B cell (primary cell): ENCODE measurements at regions not wholly inside any gene's neighbourhood (a gene's known extent, or its start where the extent isn't known, plus 50 kb on each side); places are given as distances from the start of the nearest gene placed in this dataset.
"Not testable (repeated sequence)": the region's sequence is repeated elsewhere in the genome, so short reads cannot be mapped to it uniquely, and the experiment has no call there.

ENCODE experiments used
- ATAC-seq: fragments of 200-7000 bp; cut with Tn5 transposase; one replicate; pipeline ENCODE4 v1.10.0; 2021; ENCODE audit warnings: low read depth, mild to moderate bottlenecking, moderate number of reproducible peaks, moderate library complexity
- CTCF ChIA-PET: fragments of 350-600 bp; sonication (Branson Sonifier 250); formaldehyde crosslinking; loops from one replicate; lab custom pipeline; 2021; ENCODE audit warnings: antibody characterized with exemption, inconsistent platforms; lab: Charles Lee
- POLR2A ChIA-PET: fragments of 350-600 bp; sonication (Branson Sonifier 250); formaldehyde crosslinking; loops from one replicate; lab custom pipeline; 2021; ENCODE audit warnings: antibody characterized with exemption; lab: Charles Lee
- DNase-seq: peaks from one replicate; pipeline ENCODE4 v3.0.0; 2013
- H2AFZ ChIP-seq: 2 replicates; pipeline ENCODE4 v1.6.1; 2012; ENCODE audit warnings: mild to moderate bottlenecking, low read depth, low read length; ENCODE audit not compliant: insufficient read depth, poor library complexity, severe bottlenecking
- H3K27ac ChIP-seq, 2 donors: 1 replicate in 1 of 2; 2 replicates in 1 of 2; pipeline ENCODE4 v1.5.1; 2012 to 2013; ENCODE audit warnings: low read length in 2 of 2, mild to moderate bottlenecking in 2 of 2, moderate library complexity in 1 of 2
- H3K27me3 ChIP-seq, 4 experiments: fragments of 200-600 bp in 1 of 4; sonication (generic) in 1 of 4; replicated peaks in 1 of 4; 1 replicate in 2 of 4; 2 replicates in 2 of 4; pipeline versions ENCODE4 v1.6.1 to v1.7.0; 2013 to 2016; ENCODE audit warnings: low read length in 3 of 4, mild to moderate bottlenecking in 2 of 4, mixed read lengths in 1 of 4, moderate library complexity in 1 of 4; ENCODE audit not compliant: insufficient read depth in 4 of 4, control insufficient read depth in 3 of 4; ENCODE audit errors: control extremely low read depth in 1 of 4
- H3K36me3 ChIP-seq, 2 experiments: replicated peaks in 1 of 2; 1 replicate in 1 of 2; 2 replicates in 1 of 2; pipeline versions ENCODE4 v1.6.1 to v1.7.1; 2013; ENCODE audit warnings: low read length in 1 of 2; ENCODE audit not compliant: insufficient read depth in 2 of 2, control insufficient read depth in 1 of 2; ENCODE audit errors: control extremely low read depth in 1 of 2, extremely low read depth in 1 of 2
- H3K4me1 ChIP-seq, 2 donors: fragments of 200-600 bp in 1 of 2; sonication (generic) in 1 of 2; 1 replicate in 1 of 2; 2 replicates in 1 of 2; pipeline versions ENCODE4 v1.5.1 to v1.6.1; 2013 to 2017; ENCODE audit warnings: low read length in 2 of 2; ENCODE audit not compliant: control insufficient read depth in 2 of 2, insufficient read depth in 2 of 2
- H3K4me2 ChIP-seq: replicated peaks from 2 replicates; pipeline ENCODE3; 2012; ENCODE audit warnings: mild to moderate bottlenecking, low read depth, low read length; ENCODE audit not compliant: poor library complexity, severe bottlenecking
- H3K4me3 ChIP-seq, 5 experiments: fragments of 200-600 bp in 1 of 5; sonication (generic) in 1 of 5; 1 replicate in 3 of 5; 2 replicates in 2 of 5; pipeline versions ENCODE4 v1.5.1 to v1.7.0; 2011 to 2016; ENCODE audit warnings: low read length in 4 of 5, mild to moderate bottlenecking in 4 of 5, low read depth in 2 of 5, control low read depth in 1 of 5, moderate library complexity in 1 of 5; ENCODE audit not compliant: insufficient read depth in 1 of 5; ENCODE audit errors: control extremely low read depth in 1 of 5, extremely low read depth in 1 of 5
- H3K79me2 ChIP-seq: fragments of 200-600 bp; sonication (generic); one replicate; pipeline ENCODE4 v1.6.0; 2016; ENCODE audit warnings: low read length; ENCODE audit not compliant: control insufficient read depth, insufficient read depth
- H3K9ac ChIP-seq: fragments of 200-600 bp; sonication (generic); 2 replicates; pipeline ENCODE4 v1.6.1; 2017; ENCODE audit warnings: mild to moderate bottlenecking, low read length, moderate library complexity
- H3K9me3 ChIP-seq, 3 donors: one replicate each; pipeline versions ENCODE4 v1.6.1 to v1.7.1; 2013; ENCODE audit warnings: low read length in 2 of 3; ENCODE audit not compliant: control insufficient read depth in 2 of 3, insufficient read depth in 1 of 3; ENCODE audit errors: control extremely low read depth in 1 of 3
- H4K20me1 ChIP-seq: 2 replicates; pipeline ENCODE4 v1.6.0; 2012; ENCODE audit warnings: mild to moderate bottlenecking, low read length; ENCODE audit not compliant: insufficient read depth, control insufficient read depth, poor library complexity, severe bottlenecking
- H3K27ac Mint-ChIP-seq: one replicate; pipeline ENCODE4 v1.8.0; 2021; ENCODE audit warnings: mixed read lengths
- H3K27me3 Mint-ChIP-seq: one replicate; pipeline ENCODE4 v1.8.0; 2021; ENCODE audit warnings: mixed read lengths
- H3K4me1 Mint-ChIP-seq: one replicate; pipeline ENCODE4 v1.8.0; 2021; ENCODE audit warnings: mixed read lengths
- H3K4me3 Mint-ChIP-seq: one replicate; pipeline ENCODE4 v1.8.0; 2021; ENCODE audit warnings: mixed read lengths
- H3K9me3 Mint-ChIP-seq: one replicate; pipeline ENCODE4 v1.8.0; 2022; ENCODE audit warnings: mixed read lengths; ENCODE audit not compliant: insufficient read depth
- EZH2 ChIP-seq: IDR thresholded peaks from 2 replicates; pipeline ENCODE4 v1.6.1; 2012; ENCODE audit warnings: borderline replicate concordance, low read depth, mild to moderate bottlenecking, moderate library complexity, low read length; ENCODE audit not compliant: insufficient read depth, poor library complexity, severe bottlenecking
- WGBS: methylation state at CpG from one replicate; pipeline ENCODE4 v1.1.5; 2013; ENCODE audit warnings: missing lambda C conversion rate; ENCODE audit not compliant: insufficient coverage; 5-methylcytosine and 5-hydroxymethylcytosine counted together
- intact Hi-C: fragments of 100-400 bp; cut with micrococcal nuclease; formaldehyde crosslinking; loops from one replicate; pipeline ENCODE4 v1.10.0; 2022
- TF ChIP-seq, protein P1 (sequence below): fragments of 200-600 bp; IDR thresholded peaks from one replicate; pipeline ENCODE4 v1.8.0; 2022; ENCODE audit warnings: antibody characterized with exemption, mild to moderate bottlenecking

DNA sequence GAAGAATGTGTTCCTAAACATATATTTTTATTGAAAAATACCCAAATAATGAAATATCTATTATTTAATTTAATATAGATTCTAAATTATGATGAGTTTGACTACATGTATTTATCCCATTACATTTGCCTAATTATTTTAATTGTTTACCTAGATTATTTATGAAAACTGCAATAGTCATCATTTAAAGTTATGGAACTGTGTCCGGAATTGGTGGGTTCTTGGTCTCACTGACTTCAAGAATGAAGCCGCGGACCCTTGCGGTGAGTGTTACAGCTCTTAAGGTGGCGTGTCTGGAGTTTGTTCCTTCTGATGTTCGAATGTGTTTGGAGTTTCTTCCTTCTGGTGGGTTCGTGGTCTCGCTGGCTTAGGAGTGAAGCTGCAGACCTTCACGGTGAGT lies 96.5 kb downstream of the CHCHD4 start:
- CTCF ChIA-PET, H3K27ac Mint-ChIP-seq, H3K36me3 ChIP-seq, ATAC-seq, H3K9me3 Mint-ChIP-seq, H2AFZ ChIP-seq, H3K4me3 ChIP-seq, H3K4me1 ChIP-seq, H4K20me1 ChIP-seq, DNase-seq, POLR2A ChIA-PET, H3K27ac ChIP-seq, H3K79me2 ChIP-seq, H3K9ac ChIP-seq, H3K4me1 Mint-ChIP-seq, H3K27me3 ChIP-seq, H3K4me2 ChIP-seq, H3K4me3 Mint-ChIP-seq, intact Hi-C loops: not testable (repeated sequence)
- WGBS = no CpG with 5 or more reads among the region's 9 CpGs
- peaks cover 0 to 13% (median 2%) of the 10 kb centered on the region in 3 donors for H3K9me3 ChIP-seq
- H3K27me3 Mint-ChIP-seq = peaks cover 25% of the 10 kb centered on the region

DNA sequence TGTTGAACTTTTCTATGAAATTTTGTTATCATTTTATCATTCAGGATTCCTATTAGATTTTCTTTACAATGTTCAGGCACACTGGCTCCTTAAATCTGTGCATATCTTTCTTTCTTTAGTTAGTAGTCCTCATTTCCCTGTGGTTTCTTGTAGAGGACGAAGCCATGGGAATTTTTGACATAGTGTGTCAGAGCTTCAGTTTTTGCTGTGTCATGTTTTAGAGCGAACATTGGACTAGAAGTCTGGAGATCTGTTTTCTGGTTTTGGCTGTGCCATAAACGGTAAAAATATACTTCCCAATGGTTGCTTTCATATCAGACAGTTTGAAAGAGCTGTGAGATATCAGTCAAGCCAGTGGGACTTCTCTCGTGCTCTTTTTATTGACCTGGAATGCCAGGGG lies 105.2 kb downstream of the CHCHD4 start:
- ATAC-seq = no peak
- ChIA-PET POLR2A (no interaction called here), CTCF (no interaction called here)
- Histone ChIP-seq H3K79me2 (no peaks in the 10 kb centered on the region), H3K4me3 (no peak overlapping the region), H3K36me3 (no peaks in the 10 kb centered on the region), H3K27me3 (peaks cover 0 to 4% (median 0%) of the 10 kb centered on the region in 4 experiments), H4K20me1 (no peaks in the 10 kb centered on the region), H3K27ac (no peak overlapping the region), H3K9ac (no peak overlapping the region), H3K9me3 (peaks cover 0 to 1% (median 0%) of the 10 kb centered on the region in 3 donors), H3K4me2 (no peak overlapping the region), H2AFZ (no peak overlapping the region), H3K4me1 (no peaks in the 10 kb centered on the region)
- intact Hi-C loops = loop anchor here (1.0 kb wide), 1 partner anchor 8 kb away; no protein-coding TSS in a partner anchor
- peaks cover 35% of the 10 kb centered on the region for H3K27me3 Mint-ChIP-seq
- H3K4me1 Mint-ChIP-seq = no peaks in the 10 kb centered on the region
- TF ChIP-seq EZH2 = no peak
- TF ChIP-seq, protein P1, sequence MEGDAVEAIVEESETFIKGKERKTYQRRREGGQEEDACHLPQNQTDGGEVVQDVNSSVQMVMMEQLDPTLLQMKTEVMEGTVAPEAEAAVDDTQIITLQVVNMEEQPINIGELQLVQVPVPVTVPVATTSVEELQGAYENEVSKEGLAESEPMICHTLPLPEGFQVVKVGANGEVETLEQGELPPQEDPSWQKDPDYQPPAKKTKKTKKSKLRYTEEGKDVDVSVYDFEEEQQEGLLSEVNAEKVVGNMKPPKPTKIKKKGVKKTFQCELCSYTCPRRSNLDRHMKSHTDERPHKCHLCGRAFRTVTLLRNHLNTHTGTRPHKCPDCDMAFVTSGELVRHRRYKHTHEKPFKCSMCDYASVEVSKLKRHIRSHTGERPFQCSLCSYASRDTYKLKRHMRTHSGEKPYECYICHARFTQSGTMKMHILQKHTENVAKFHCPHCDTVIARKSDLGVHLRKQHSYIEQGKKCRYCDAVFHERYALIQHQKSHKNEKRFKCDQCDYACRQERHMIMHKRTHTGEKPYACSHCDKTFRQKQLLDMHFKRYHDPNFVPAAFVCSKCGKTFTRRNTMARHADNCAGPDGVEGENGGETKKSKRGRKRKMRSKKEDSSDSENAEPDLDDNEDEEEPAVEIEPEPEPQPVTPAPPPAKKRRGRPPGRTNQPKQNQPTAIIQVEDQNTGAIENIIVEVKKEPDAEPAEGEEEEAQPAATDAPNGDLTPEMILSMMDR = no peak
- DNase-seq = no peak
- WGBS = 84% methylated on average over 3 of the region's 4 CpGs
- peaks cover 2% of the 10 kb centered on the region for H3K9me3 Mint-ChIP-seq
- H3K4me3 Mint-ChIP-seq = no peak overlapping the region
- no peak overlapping the region for H3K27ac Mint-ChIP-seq
